SU-DHL-6 (cell line): ENCODE measurements at regions not wholly inside any gene's neighbourhood (a gene's known extent, or its start where the extent isn't known, plus 50 kb on each side); places are given as distances from the start of the nearest gene placed in this dataset.

ENCODE experiments used
- EZH2phosphoT487 ChIP-seq: fragments of 200-600 bp; sonication (generic), shearing (Covaris generic); conservative IDR thresholded peaks from 2 replicates; pipeline ENCODE4 v1.6.1; 2018; ENCODE audit warnings: mild to moderate bottlenecking, antibody characterized with exemption, low read length, moderate library complexity, mixed read lengths
- TF ChIP-seq, protein P1 (sequence below): fragments of 200-600 bp; sonication (generic); IDR thresholded peaks from one replicate; pipeline ENCODE4 v1.5.1; 2017; ENCODE audit warnings: antibody characterized with exemption, mild to moderate bottlenecking, low read length, moderate library complexity; ENCODE audit not compliant: insufficient read depth, poor library complexity, severe bottlenecking

DNA sequence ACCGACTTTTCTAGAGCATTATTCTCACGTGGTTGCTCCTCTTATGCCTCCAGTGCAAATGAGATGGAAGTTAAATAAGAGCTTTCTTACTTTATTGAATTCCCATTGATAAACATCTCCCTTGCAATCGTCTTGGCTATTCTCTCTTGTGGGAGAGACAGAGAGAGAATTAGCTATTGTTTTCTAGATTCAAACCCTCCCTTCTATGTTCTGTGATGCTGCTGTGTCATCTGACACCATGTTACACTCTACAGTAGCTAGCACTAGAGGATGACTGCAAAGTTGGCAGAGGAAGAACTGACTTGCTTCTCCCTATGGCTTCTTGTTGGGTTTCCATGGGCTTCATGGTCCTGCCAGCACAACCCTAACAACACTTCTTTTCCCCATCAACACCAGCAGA is 134.6 kb upstream of the RANBP3L start:
- TF ChIP-seq, protein P1, sequence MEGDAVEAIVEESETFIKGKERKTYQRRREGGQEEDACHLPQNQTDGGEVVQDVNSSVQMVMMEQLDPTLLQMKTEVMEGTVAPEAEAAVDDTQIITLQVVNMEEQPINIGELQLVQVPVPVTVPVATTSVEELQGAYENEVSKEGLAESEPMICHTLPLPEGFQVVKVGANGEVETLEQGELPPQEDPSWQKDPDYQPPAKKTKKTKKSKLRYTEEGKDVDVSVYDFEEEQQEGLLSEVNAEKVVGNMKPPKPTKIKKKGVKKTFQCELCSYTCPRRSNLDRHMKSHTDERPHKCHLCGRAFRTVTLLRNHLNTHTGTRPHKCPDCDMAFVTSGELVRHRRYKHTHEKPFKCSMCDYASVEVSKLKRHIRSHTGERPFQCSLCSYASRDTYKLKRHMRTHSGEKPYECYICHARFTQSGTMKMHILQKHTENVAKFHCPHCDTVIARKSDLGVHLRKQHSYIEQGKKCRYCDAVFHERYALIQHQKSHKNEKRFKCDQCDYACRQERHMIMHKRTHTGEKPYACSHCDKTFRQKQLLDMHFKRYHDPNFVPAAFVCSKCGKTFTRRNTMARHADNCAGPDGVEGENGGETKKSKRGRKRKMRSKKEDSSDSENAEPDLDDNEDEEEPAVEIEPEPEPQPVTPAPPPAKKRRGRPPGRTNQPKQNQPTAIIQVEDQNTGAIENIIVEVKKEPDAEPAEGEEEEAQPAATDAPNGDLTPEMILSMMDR = no peak
- TF ChIP-seq EZH2phosphoT487 = no peak
